ENCODE measurements at regions not wholly inside any gene's neighbourhood (a gene's known extent, or its start where the extent isn't known, plus 50 kb on each side); places are given as distances from the start of the nearest gene placed in this dataset.
"Not testable (repeated sequence)": the region's sequence is repeated elsewhere in the genome, so short reads cannot be mapped to it uniquely, and the experiment has no call there.

- DNase-seq (ENCODE audit: low read depth): no peak
Measured at GRCh38 chr9:115804206-115804605, 349.4 kb upstream of the PAPPA start.

- no peak for DNase-seq (ENCODE audit: low read depth)
Measured at GRCh38 chr9:115808108-115808507, 345.5 kb upstream of the PAPPA start.

GRCh38 chr9:115808695-115809094, 344.9 kb upstream of the PAPPA start:
- DNase-seq (ENCODE audit: low read depth): no peak

- DNase-seq (ENCODE audit: low read depth): no peak
Measured at GRCh38 chr9:115810166-115810565, 343.4 kb upstream of the PAPPA start.

- no peak for DNase-seq (ENCODE audit: low read depth)
Measured at GRCh38 chr9:115814081-115814480, 339.5 kb upstream of the PAPPA start.

GRCh38 chr9:115815786-115816185, 337.8 kb upstream of the PAPPA start:
- DNase-seq (ENCODE audit: low read depth): no peak

GRCh38 chr9:115818651-115819050, 334.9 kb upstream of the PAPPA start:
- not testable (repeated sequence) for DNase-seq (ENCODE audit: low read depth)

GRCh38 chr9:115832031-115832430, 321.6 kb upstream of the PAPPA start:
- DNase-seq (ENCODE audit: low read depth): no peak

- DNase-seq (ENCODE audit: low read depth): no peak
Measured at GRCh38 chr9:115837618-115838017, 316.0 kb upstream of the PAPPA start.

- no peak for DNase-seq (ENCODE audit: low read depth)
Measured at GRCh38 chr9:115838417-115838816, 315.2 kb upstream of the PAPPA start.

- DNase-seq (ENCODE audit: low read depth): not testable (repeated sequence)
Measured at GRCh38 chr9:115844433-115844832, 309.2 kb upstream of the PAPPA start.

- peak; percentile 27 for DNase-seq (ENCODE audit: low read depth)
Measured at GRCh38 chr9:115845648-115846312, 307.8 kb upstream of the PAPPA start.

- peak; percentile 14 for DNase-seq (ENCODE audit: low read depth)
Measured at GRCh38 chr9:115847216-115847615, 306.4 kb upstream of the PAPPA start.

- peak; percentile 20 for DNase-seq (ENCODE audit: low read depth)
Measured at GRCh38 chr9:115849679-115850412, 303.7 kb upstream of the PAPPA start.

- peak; percentile 28 for DNase-seq (ENCODE audit: low read depth)
Measured at GRCh38 chr9:115850548-115851304, 302.9 kb upstream of the PAPPA start.

- DNase-seq (ENCODE audit: low read depth): no peak
Measured at GRCh38 chr9:115855458-115856133, 298.0 kb upstream of the PAPPA start.

GRCh38 chr9:115858421-115858820, 295.2 kb upstream of the PAPPA start:
- not testable (repeated sequence) for DNase-seq (ENCODE audit: low read depth)

- DNase-seq (ENCODE audit: low read depth): no peak
Measured at GRCh38 chr9:115862021-115862420, 291.6 kb upstream of the PAPPA start.

GRCh38 chr9:115864581-115864980, 289.0 kb upstream of the PAPPA start:
- DNase-seq (ENCODE audit: low read depth): no peak

GRCh38 chr9:115867326-115867725, 286.3 kb upstream of the PAPPA start:
- DNase-seq (ENCODE audit: low read depth): no peak

- no peak for DNase-seq (ENCODE audit: low read depth)
Measured at GRCh38 chr9:115877852-115878438, 275.6 kb upstream of the PAPPA start.

- DNase-seq (ENCODE audit: low read depth): no peak
Measured at GRCh38 chr9:115879451-115879850, 274.1 kb upstream of the PAPPA start.

Data from fibroblast of the conjunctiva (primary cell).